ENCODE measurements at regions not wholly inside any gene's neighbourhood (a gene's known extent, or its start where the extent isn't known, plus 50 kb on each side); places are given as distances from the start of the nearest gene placed in this dataset.

- Histone ChIP-seq H4K8ac (replicated peaks; ENCODE audit: insufficient read length, low read depth, low read length) (no peak overlapping the region), H3K27ac (ENCODE audit: insufficient read length, low read depth, low read length) (peak overlapping the region; percentile 29), H4K20me1 (ENCODE audit: control insufficient read depth, insufficient read depth, insufficient read length) (no peaks in the 10 kb centered on the region), H3K4ac (ENCODE audit: low read depth, low read length) (no peak overlapping the region; the same call in 1 of the 2 replicates), H2BK12ac (ENCODE audit: insufficient read length, low read depth, low read length) (no peak overlapping the region), H2BK15ac (ENCODE audit: low read depth, low read length) (no peak overlapping the region), H3K4me1 (ENCODE audit: insufficient read depth, low read length) (peaks cover 8% of the 10 kb centered on the region; the same call in 1 of the 2 replicates), H3K56ac (ENCODE audit: insufficient read length, low read depth, low read length) (no peak overlapping the region), H3K9me3 (ENCODE audit: control insufficient read depth, low read depth, low read length) (peaks cover 8% of the 10 kb centered on the region), H3K23me2 (ENCODE audit: insufficient read length, low read depth, low read length, poor library complexity, severe bottlenecking) (no peaks in the 10 kb centered on the region), H3K79me2 (ENCODE audit: insufficient read depth, low read length) (no peaks in the 10 kb centered on the region), H3K14ac (ENCODE audit: insufficient read depth, low read length) (no peak overlapping the region), H2BK120ac (ENCODE audit: low read depth, low read length, poor library complexity, severe bottlenecking) (no peak overlapping the region), H3K27me3 (ENCODE audit: insufficient read depth, low read length) (no peaks in the 10 kb centered on the region), H2AFZ (ENCODE audit: low read length) (no peak overlapping the region), H3K9ac (ENCODE audit: extremely low read depth, insufficient read length, low read length) (no peak overlapping the region), H2BK20ac (ENCODE audit: low read depth, low read length, poor library complexity, severe bottlenecking) (no peak overlapping the region), H3K23ac (ENCODE audit: insufficient read length, low read depth, low read length) (no peak overlapping the region), H3K79me1 (ENCODE audit: insufficient read depth, low read depth, low read length, poor library complexity, severe bottlenecking) (no peaks in the 10 kb centered on the region), H3T11ph (ENCODE audit: low read length) (no peak overlapping the region), H3K18ac (ENCODE audit: insufficient read length, low read depth, low read length) (no peak overlapping the region), H2AK5ac (ENCODE audit: insufficient read length, low read length) (no peak overlapping the region), H4K91ac (ENCODE audit: insufficient read length, low read depth, low read length) (no peak overlapping the region), H4K5ac (ENCODE audit: insufficient read length, low read depth, low read length) (no peak overlapping the region), H2BK5ac (ENCODE audit: insufficient read length, low read length) (no peak overlapping the region), H3K4me2 (ENCODE audit: insufficient read depth, insufficient read length, low read length) (no peak overlapping the region)
- DNase-seq = peak; percentile 58
- peaks cover 0 to 4% (median 0%) of the 10 kb centered on the region in 3 experiments; a peak in 2 of 7 replicates for H3K36me3 Mint-ChIP-seq (ENCODE audit: insufficient read depth in 1 of 3, low read depth in 3 of 3)
- no peaks in the 10 kb centered on the region; the same call in 1 of the 2 replicates for H3K27me3 Mint-ChIP-seq (ENCODE audit: low read depth)
- no peak for TF ChIP-seq CTCF (conservative IDR thresholded peaks at IDR 0.05)
- H3K4me1 Mint-ChIP-seq = peaks cover 18 to 21% of the 10 kb centered on the region in 2 experiments
- no CpG with 5 or more reads among the region's 1 CpG for WGBS (ENCODE audit: extremely low coverage, insufficient read length, low lambda C conversion rate)
- peak overlapping the region in 1 of 2 experiments; percentile 24; a peak in 1 of 5 replicates for H3K4me3 Mint-ChIP-seq
- peak overlapping the region; percentile 77 to 99 (median 80) for H3K27ac Mint-ChIP-seq
- H3K9me3 Mint-ChIP-seq = peaks cover 0 to 65% of the 10 kb centered on the region in 2 experiments; a peak in 3 of 5 replicates
Measured at GRCh38 chrX:138485767-138486166, 225.8 kb downstream of the FGF13 start.

All from H9 (cell line).